Epithelial cell of proximal tubule (primary cell): ENCODE measurements at regions not wholly inside any gene's neighbourhood (a gene's known extent, or its start where the extent isn't known, plus 50 kb on each side); places are given as distances from the start of the nearest gene placed in this dataset.

Experiments used
- DNase-seq: peaks from one replicate; pipeline ENCODE4 v3.0.0-alpha.2; 2011; ENCODE audit warnings: low read depth
- H3K4me3 ChIP-seq: 2 replicates; pipeline ENCODE4 v1.5.1; 2011; ENCODE audit warnings: low read depth, mild to moderate bottlenecking, low read length
- CTCF ChIP-seq: conservative IDR thresholded peaks from 2 replicates; pipeline ENCODE4 v1.5.1; 2012; ENCODE audit warnings: low read depth, mild to moderate bottlenecking, low read length

- TF ChIP-seq CTCF, result no peak
- DNase-seq, result no peak
- H3K4me3 ChIP-seq, result no peak overlapping the region
Observed at GRCh38 chr6:54689620-54690019, 157.0 kb upstream of the FAM83B start.

GRCh38 chr6:54690596-54690995, 156.0 kb upstream of the FAM83B start:
- DNase-seq, result no peak
- H3K4me3 ChIP-seq, result no peak overlapping the region
- TF ChIP-seq CTCF, result no peak

GRCh38 chr6:54694928-54695532, 151.5 kb upstream of the FAM83B start:
- no peak overlapping the region for H3K4me3 ChIP-seq
- no peak for TF ChIP-seq CTCF
- no peak for DNase-seq

- no peak for DNase-seq
- no peak overlapping the region for H3K4me3 ChIP-seq
- TF ChIP-seq CTCF, result no peak
Observed at GRCh38 chr6:54695815-54696214, 150.8 kb upstream of the FAM83B start.

GRCh38 chr6:54697424-54697823, 149.1 kb upstream of the FAM83B start:
- no peak overlapping the region for H3K4me3 ChIP-seq
- no peak for DNase-seq
- peak; percentile 45 for TF ChIP-seq CTCF

GRCh38 chr6:54698974-54699373, 147.6 kb upstream of the FAM83B start:
- TF ChIP-seq CTCF, result no peak
- no peak overlapping the region for H3K4me3 ChIP-seq
- no peak for DNase-seq

- no peak overlapping the region for H3K4me3 ChIP-seq
- TF ChIP-seq CTCF, result no peak
- DNase-seq, result no peak
Observed at GRCh38 chr6:54700158-54700557, 146.4 kb upstream of the FAM83B start.
